HG03354 (cell line): ENCODE measurements at regions not wholly inside any gene's neighbourhood (a gene's known extent, or its start where the extent isn't known, plus 50 kb on each side); places are given as distances from the start of the nearest gene placed in this dataset.
"Not testable (repeated sequence)": the region's sequence is repeated elsewhere in the genome, so short reads cannot be mapped to it uniquely, and the experiment has no call there.

Experiments
- ATAC-seq: cut with Tn5 transposase; IDR thresholded peaks from one replicate; pipeline ENCODE4 v1.9.1; 2021; ENCODE audit warnings: mild to moderate bottlenecking; ENCODE audit not compliant: unreplicated experiment, poor library complexity, severe bottlenecking

- ATAC-seq: no peak
Observed at GRCh38 chr3:194936659-194937058, 251.0 kb downstream of the FAM43A start.

- no peak for ATAC-seq
Observed at GRCh38 chr3:194937144-194937543, 251.5 kb downstream of the FAM43A start.

GRCh38 chr3:194937882-194938321 is 252.2 kb downstream of the FAM43A start:
- ATAC-seq: no peak

- ATAC-seq: no peak
Observed at GRCh38 chr3:194938845-194939531, 253.3 kb downstream of the FAM43A start.

- no peak for ATAC-seq
Observed at GRCh38 chr3:194939532-194939909, 253.8 kb downstream of the FAM43A start.

GRCh38 chr3:194939949-194940770 is 254.5 kb downstream of the FAM43A start:
- ATAC-seq: no peak

GRCh38 chr3:194941360-194941955 is 255.8 kb downstream of the FAM43A start:
- ATAC-seq: no peak

- no peak for ATAC-seq
Observed at GRCh38 chr3:194941956-194942511, 256.4 kb downstream of the FAM43A start.

- ATAC-seq: no peak
Observed at GRCh38 chr3:194944526-194944925, 258.8 kb downstream of the FAM43A start.

- ATAC-seq: no peak
Observed at GRCh38 chr3:194945508-194945907, 259.8 kb downstream of the FAM43A start.

GRCh38 chr3:194946091-194946490 is 260.4 kb downstream of the FAM43A start:
- ATAC-seq: no peak

GRCh38 chr3:194949592-194949991 is 263.9 kb downstream of the FAM43A start:
- no peak for ATAC-seq

- ATAC-seq: no peak
Observed at GRCh38 chr3:194950906-194951628, 265.4 kb downstream of the FAM43A start.

GRCh38 chr3:194951629-194951920 is 265.9 kb downstream of the FAM43A start:
- ATAC-seq: not testable (repeated sequence)

- ATAC-seq: no peak
Observed at GRCh38 chr3:194951931-194952582, 266.4 kb downstream of the FAM43A start.

- ATAC-seq: no peak
Observed at GRCh38 chr3:194952841-194953241, 267.2 kb downstream of the FAM43A start.

- no peak for ATAC-seq
Observed at GRCh38 chr3:194953291-194953690, 267.6 kb downstream of the FAM43A start.

- no peak for ATAC-seq
Observed at GRCh38 chr3:194955546-194955945, 269.9 kb downstream of the FAM43A start.

GRCh38 chr3:194955979-194956696 is 270.5 kb downstream of the FAM43A start:
- no peak for ATAC-seq
